ENCODE measurements at regions not wholly inside any gene's neighbourhood (a gene's known extent, or its start where the extent isn't known, plus 50 kb on each side); places are given as distances from the start of the nearest gene placed in this dataset.

GRCh38 chrX:873016-873415 lies 242.4 kb downstream of the SHOX start:
- TF ChIP-seq, protein P1, sequence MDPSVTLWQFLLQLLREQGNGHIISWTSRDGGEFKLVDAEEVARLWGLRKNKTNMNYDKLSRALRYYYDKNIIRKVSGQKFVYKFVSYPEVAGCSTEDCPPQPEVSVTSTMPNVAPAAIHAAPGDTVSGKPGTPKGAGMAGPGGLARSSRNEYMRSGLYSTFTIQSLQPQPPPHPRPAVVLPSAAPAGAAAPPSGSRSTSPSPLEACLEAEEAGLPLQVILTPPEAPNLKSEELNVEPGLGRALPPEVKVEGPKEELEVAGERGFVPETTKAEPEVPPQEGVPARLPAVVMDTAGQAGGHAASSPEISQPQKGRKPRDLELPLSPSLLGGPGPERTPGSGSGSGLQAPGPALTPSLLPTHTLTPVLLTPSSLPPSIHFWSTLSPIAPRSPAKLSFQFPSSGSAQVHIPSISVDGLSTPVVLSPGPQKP (IDR thresholded peaks at IDR 0.05; ENCODE audit: low read depth, low read length): no peak
- TF ChIP-seq, protein P2, sequence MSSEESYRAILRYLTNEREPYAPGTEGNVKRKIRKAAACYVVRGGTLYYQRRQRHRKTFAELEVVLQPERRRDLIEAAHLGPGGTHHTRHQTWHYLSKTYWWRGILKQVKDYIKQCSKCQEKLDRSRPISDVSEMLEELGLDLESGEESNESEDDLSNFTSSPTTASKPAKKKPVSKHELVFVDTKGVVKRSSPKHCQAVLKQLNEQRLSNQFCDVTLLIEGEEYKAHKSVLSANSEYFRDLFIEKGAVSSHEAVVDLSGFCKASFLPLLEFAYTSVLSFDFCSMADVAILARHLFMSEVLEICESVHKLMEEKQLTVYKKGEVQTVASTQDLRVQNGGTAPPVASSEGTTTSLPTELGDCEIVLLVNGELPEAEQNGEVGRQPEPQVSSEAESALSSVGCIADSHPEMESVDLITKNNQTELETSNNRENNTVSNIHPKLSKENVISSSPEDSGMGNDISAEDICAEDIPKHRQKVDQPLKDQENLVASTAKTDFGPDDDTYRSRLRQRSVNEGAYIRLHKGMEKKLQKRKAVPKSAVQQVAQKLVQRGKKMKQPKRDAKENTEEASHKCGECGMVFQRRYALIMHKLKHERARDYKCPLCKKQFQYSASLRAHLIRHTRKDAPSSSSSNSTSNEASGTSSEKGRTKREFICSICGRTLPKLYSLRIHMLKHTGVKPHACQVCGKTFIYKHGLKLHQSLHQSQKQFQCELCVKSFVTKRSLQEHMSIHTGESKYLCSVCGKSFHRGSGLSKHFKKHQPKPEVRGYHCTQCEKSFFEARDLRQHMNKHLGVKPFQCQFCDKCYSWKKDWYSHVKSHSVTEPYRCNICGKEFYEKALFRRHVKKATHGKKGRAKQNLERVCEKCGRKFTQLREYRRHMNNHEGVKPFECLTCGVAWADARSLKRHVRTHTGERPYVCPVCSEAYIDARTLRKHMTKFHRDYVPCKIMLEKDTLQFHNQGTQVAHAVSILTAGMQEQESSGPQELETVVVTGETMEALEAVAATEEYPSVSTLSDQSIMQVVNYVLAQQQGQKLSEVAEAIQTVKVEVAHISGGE (CRISPR knock-in tag; IDR thresholded peaks at IDR 0.05): no peak
- TF ChIP-seq EED (IDR thresholded peaks at IDR 0.05; ENCODE audit: low read depth) (no peak), CEBPB (IDR thresholded peaks at IDR 0.05; ENCODE audit: borderline replicate concordance in 1 of 2, low read depth in 2 of 2, low read length in 2 of 2) (no peak), ZSCAN29 (IDR thresholded peaks at IDR 0.05) (no peak), NFYB (IDR thresholded peaks at IDR 0.05; ENCODE audit: insufficient read depth, low read depth, low read length) (no peak), ZNF274 (IDR thresholded peaks at IDR 0.05; ENCODE audit: insufficient read depth, insufficient read length) (no peak), POLR2AphosphoS5 (IDR thresholded peaks at IDR 0.05; ENCODE audit: low read length) (no peak), RELA (IDR thresholded peaks at IDR 0.05; ENCODE audit: borderline replicate concordance, partially characterized antibody) (no peak), REST (IDR thresholded peaks at IDR 0.05; ENCODE audit: low read depth, low read length) (no peak), TAF1 (IDR thresholded peaks at IDR 0.05; ENCODE audit: borderline replicate concordance, low read depth, low read length) (no peak), SREBF1 (IDR thresholded peaks at IDR 0.05; ENCODE audit: low read length) (no peak)
- TF ChIP-seq, protein P3, sequence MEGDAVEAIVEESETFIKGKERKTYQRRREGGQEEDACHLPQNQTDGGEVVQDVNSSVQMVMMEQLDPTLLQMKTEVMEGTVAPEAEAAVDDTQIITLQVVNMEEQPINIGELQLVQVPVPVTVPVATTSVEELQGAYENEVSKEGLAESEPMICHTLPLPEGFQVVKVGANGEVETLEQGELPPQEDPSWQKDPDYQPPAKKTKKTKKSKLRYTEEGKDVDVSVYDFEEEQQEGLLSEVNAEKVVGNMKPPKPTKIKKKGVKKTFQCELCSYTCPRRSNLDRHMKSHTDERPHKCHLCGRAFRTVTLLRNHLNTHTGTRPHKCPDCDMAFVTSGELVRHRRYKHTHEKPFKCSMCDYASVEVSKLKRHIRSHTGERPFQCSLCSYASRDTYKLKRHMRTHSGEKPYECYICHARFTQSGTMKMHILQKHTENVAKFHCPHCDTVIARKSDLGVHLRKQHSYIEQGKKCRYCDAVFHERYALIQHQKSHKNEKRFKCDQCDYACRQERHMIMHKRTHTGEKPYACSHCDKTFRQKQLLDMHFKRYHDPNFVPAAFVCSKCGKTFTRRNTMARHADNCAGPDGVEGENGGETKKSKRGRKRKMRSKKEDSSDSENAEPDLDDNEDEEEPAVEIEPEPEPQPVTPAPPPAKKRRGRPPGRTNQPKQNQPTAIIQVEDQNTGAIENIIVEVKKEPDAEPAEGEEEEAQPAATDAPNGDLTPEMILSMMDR (IDR thresholded peaks at IDR 0.05 in 2 of 3, conservative IDR thresholded peaks at IDR 0.05 in 1 of 3; ENCODE audit: control insufficient read depth in 2 of 3, extremely low read depth in 1 of 3, insufficient read depth in 1 of 3, low read depth in 3 of 3, low read length in 3 of 3): no peak
